Right lobe of liver (tissue), 4 donors: ENCODE measurements at regions not wholly inside any gene's neighbourhood (a gene's known extent, or its start where the extent isn't known, plus 50 kb on each side); places are given as distances from the start of the nearest gene placed in this dataset.
"Not testable (repeated sequence)": the region's sequence is repeated elsewhere in the genome, so short reads cannot be mapped to it uniquely, and the experiment has no call there.

Source experiments
- POLR2A ChIP-seq: fragments of 450-650 bp; IDR thresholded peaks from one replicate; pipeline ENCODE4 v1.6.1; 2017; ENCODE audit warnings: antibody characterized with exemption, mild to moderate bottlenecking
- TF ChIP-seq, protein P1 (sequence below), 4 donors: fragments of 200-600 bp in 3 of 4; fragments of 450-650 bp in 1 of 4; IDR thresholded peaks; one replicate each; pipeline versions ENCODE4 v1.5.1 to v1.8.0; 2016 to 2022; ENCODE audit warnings: antibody characterized with exemption in 4 of 4, mild to moderate bottlenecking in 2 of 4
- donor health status: DM: no; HTN: no; CAD: no.
- donor health status: DM: no; HTN: no; CAD: no.
- donor health status: DM: no; HTN: yes; CAD: no.

DNA sequence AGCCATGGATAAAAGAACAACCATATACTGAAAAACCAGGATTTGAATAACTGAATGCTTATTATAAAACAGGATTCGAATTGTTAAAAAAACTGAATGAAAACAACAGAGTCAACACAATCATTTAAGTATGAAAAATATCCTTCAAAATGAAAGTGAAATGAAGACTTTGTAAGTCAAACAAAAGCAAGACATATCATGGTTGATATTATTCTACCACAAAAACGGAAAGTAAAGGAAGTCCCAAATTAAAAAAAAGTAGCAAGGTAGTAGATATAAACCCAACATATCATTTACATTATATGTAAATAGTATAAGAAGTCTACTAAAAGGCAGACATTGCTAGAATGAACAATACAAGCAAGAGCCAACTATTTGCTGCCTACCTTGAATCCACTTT, 63.1 kb upstream of the POTEC start:
- TF ChIP-seq, protein P1, sequence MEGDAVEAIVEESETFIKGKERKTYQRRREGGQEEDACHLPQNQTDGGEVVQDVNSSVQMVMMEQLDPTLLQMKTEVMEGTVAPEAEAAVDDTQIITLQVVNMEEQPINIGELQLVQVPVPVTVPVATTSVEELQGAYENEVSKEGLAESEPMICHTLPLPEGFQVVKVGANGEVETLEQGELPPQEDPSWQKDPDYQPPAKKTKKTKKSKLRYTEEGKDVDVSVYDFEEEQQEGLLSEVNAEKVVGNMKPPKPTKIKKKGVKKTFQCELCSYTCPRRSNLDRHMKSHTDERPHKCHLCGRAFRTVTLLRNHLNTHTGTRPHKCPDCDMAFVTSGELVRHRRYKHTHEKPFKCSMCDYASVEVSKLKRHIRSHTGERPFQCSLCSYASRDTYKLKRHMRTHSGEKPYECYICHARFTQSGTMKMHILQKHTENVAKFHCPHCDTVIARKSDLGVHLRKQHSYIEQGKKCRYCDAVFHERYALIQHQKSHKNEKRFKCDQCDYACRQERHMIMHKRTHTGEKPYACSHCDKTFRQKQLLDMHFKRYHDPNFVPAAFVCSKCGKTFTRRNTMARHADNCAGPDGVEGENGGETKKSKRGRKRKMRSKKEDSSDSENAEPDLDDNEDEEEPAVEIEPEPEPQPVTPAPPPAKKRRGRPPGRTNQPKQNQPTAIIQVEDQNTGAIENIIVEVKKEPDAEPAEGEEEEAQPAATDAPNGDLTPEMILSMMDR (IDR thresholded peaks at IDR 0.05), result not testable (repeated sequence)
- TF ChIP-seq POLR2A, result not testable (repeated sequence)
